ENCODE measurements at regions not wholly inside any gene's neighbourhood (a gene's known extent, or its start where the extent isn't known, plus 50 kb on each side); places are given as distances from the start of the nearest gene placed in this dataset.

- DNase-seq: no peak
These were observed 348.3 kb downstream of the BMP4 start for GRCh38 chr14:53608369-53608768.

GRCh38 chr14:53606203-53606602 lies 350.4 kb downstream of the BMP4 start:
- DNase-seq: no peak

DNA sequence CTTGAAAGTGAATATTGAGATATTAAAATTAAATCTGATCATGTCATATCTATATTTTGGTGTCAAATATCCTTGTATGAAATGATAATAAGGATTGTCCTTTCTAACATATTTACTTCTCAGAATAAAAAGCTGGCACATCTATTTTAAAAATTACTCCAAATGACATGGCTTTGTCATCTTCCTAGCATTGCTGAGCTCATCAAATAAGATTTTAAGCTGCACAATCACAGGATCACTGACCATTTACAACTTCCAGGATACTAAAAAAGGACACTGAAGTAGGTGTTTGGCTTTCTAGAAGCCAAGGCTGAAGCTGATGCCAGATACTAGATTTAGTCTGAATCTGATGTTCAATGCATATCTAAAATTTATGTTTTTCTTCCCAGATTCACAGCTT lies 351.1 kb downstream of the BMP4 start:
- no peak for DNase-seq

- DNase-seq: no peak
These were observed 352.6 kb downstream of the BMP4 start for GRCh38 chr14:53603994-53604393.

DNA sequence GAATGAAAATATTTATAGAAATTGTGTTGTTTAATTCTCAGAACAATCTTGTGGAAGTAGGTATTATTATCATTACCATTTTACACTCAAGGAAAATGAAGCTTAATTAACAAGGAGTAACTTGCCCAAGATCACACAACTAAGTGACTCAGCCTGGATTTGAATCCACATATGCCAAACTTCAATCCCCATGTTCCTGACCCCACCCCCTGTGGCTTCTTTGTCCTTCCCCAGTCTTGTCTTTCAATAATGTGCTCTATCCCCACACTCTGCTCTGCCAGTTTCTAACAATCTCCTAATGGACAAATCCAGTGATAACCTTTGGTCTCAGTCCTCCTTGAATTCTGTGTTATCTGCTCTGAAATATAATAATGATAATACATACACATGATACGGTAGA lies 355.2 kb downstream of the BMP4 start:
- DNase-seq: no peak

GRCh38 chr14:53599221-53599945 lies 357.2 kb downstream of the BMP4 start:
- no peak for DNase-seq

DNA sequence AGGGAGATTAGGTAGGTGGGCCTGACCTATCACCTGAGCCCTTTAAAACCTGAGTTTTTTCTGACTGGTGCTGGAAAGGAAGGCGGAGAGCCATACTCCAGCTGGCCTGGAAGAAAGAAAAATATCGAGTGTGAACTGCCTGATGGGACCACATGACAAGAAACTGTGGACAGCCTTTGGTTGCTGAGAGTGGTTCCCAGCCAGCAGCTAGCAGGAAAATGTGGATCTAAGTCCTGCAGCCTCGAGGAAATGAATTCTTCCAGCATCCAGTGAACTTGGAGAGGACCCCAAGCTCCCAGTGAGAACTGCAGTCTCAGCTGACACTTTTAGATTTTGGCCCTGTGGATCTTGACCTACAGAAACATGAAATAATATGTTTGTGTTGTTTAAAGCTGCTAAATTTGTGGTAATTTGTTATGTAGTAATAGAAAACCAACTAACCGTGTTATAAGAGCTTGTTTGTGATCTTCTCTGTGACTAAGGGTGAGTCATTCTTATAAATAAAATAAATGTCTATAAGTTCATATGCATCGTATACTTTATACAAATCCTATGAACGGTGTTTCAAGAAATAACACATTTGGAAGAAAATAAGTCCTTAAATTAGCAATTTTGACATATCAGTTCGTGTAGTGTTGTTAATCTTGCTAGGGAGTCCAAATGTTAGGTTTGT lies 359.6 kb downstream of the BMP4 start:
- no peak for DNase-seq

- DNase-seq: no peak
These were observed 364.8 kb downstream of the BMP4 start for GRCh38 chr14:53591816-53592215.

GRCh38 chr14:53581504-53581903 lies 375.1 kb downstream of the BMP4 start:
- DNase-seq: no peak

GRCh38 chr14:53571641-53572328 lies 384.8 kb downstream of the BMP4 start:
- no peak for DNase-seq

DNA sequence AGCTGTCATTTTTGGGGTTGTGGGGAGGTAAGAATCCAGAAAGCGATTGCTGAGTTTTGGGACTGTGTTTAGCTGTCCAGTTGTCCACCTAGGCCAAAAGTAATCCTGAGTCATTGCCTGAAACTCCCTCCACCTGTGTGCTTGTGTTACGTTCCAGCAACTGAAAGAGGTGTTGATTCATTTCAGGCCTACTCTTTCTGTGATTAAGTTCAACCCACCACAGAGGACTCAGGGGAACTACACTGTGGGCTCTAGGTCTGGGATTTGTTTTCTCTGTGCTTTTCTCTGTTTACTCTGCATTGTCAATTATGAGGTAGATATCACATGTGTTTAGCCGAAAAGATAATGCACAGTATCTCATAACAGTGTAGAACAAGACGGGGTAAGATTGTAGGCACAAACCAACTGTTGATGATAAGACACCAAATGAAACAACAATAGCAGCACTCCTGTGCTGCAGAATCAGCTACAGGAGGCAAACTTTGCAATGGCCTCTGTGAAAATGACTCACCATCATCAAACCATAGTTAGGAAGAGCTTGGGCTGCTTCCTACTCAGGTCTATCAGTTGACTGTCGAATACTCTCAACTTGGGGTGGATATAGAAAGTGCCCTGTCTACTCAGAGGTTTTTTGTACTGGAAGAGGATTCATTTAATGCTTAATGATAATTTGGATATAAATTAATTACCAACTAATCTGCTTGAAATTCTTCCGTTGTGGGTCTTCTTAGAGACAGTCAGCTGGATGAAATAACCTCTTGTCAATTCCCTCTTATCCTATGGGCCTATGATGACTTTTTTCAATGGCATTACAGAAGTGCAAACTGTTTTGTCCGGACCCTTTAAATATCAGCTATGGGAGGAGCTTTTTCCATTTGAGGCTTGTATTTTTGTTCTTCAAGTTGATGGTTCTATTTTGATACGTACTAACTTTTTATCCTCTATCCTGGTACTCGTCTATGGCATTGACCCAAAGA lies 385.9 kb downstream of the BMP4 start:
- DNase-seq: no peak

DNA sequence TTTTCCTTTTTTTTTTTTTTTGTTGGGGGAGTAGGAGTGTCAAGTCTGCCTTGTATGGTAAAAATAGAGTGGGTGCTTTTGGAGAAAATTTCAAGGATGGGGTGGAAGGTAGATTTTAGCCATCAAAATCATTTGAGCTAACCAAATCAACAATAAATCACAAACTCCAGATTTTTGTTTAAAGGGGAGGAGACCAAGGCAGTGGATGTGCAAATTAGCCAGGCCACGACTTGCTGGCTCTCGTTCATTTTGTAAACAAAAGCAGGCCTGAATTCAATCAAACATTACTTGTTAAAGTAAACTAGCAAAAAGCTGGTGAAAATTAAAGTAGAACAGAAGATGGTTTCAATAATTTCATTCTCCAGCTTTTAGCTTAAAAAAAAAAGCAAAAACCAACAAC lies 387.2 kb downstream of the BMP4 start:
- no peak for DNase-seq

GRCh38 chr14:53567236-53567780 lies 389.3 kb downstream of the BMP4 start:
- DNase-seq: no peak

GRCh38 chr14:53564870-53565269 lies 391.8 kb downstream of the BMP4 start:
- no peak for DNase-seq

DNA sequence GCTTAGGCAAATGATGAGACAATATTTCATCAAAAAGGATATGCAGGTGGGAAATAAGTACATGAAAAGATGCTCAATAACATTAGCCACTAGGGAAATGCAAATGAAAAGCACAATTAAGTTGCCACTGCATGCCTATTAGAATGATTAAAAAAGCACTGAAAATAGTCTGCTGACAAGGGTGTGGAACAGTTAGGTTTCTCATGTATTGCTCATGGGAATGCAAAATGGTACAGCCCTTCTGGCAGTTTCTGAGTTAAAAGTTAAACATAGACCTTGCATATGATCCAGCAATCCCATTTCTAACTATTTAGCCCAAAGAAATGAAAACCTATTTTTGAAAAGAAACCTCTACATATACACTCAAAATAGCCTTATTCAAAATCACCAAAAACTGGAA lies 393.0 kb downstream of the BMP4 start:
- no peak for DNase-seq

DNA sequence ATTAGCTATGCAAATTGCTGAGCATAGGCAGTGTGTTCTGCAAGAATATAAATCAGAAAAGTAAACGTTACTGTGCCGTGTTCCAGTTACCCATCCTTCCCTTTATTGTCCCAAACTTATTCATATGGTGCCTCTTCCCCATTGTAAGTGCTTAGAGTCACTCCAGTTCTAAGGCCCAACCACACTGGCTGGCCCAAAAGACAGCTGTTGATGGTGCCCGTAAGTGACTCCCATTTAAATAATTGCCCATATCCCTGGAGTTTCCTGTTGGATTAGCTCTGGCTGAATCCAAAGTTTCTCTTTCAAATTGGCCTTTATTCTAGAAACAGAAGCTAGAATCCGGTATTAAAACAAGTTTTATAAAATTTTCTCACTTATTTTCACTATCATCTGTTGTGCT lies 400.1 kb upstream of the DDHD1 start:
- no peak for DNase-seq

DNA sequence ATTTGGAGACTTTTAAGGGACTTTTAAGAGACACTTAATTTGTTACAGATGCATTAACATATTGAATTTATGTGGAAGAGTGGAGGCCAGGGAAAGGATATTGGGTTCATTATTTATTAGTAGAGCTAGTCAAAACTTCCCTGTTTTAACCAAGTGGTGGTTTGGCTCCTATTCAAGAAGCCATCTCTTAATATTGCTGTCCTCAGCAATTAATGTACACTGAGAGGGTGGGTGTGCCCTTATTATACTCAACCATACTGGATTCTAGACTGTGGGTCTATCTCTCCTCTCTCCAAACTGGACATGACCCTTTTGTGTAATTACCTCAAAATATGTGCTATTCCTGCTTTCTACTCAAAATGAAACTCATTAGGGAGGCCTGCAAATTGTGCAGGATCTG lies 398.7 kb upstream of the DDHD1 start:
- DNase-seq: no peak

- DNase-seq: no peak
These were observed 397.7 kb upstream of the DDHD1 start for GRCh38 chr14:53550776-53551175.

- DNase-seq: no peak
These were observed 396.8 kb upstream of the DDHD1 start for GRCh38 chr14:53549956-53550355.

- no peak for DNase-seq
These were observed 394.5 kb upstream of the DDHD1 start for GRCh38 chr14:53547593-53547992.

- DNase-seq: no peak
These were observed 392.1 kb upstream of the DDHD1 start for GRCh38 chr14:53545217-53545616.

GRCh38 chr14:53542732-53543131 lies 389.6 kb upstream of the DDHD1 start:
- peak; percentile 57 for DNase-seq

GRCh38 chr14:53541411-53541810 lies 388.3 kb upstream of the DDHD1 start:
- DNase-seq: no peak

Data from DMS153 (cell line).